NCI-H1048 (cell line): ENCODE measurements at regions not wholly inside any gene's neighbourhood (a gene's known extent, or its start where the extent isn't known, plus 50 kb on each side); places are given as distances from the start of the nearest gene placed in this dataset.

Experiments
- DNase-seq: peaks from one replicate; lab custom pipeline; 2025; lab: John Stamatoyannopoulos, UW

DNA sequence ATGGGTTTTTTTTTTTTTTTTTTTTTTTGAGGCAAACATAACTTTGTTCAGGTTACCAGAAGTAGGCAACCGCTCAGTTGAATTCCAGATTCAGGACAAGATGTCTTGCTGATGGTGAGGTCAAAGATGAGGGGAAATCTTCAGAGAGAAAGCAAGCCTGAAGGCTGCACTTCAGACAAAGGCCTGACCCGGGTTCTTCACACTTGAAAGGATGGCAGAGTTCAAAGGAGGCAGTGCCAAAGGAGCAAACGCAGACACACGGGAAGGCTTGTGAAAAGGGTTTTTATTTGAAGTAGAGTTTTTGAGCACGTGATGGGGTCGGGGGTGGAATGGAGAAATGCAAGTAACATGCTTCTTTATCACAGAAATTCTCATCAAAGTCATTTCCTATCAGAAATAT, 960.2 kb upstream of the EEF2KMT start:
- DNase-seq, result no peak

DNA sequence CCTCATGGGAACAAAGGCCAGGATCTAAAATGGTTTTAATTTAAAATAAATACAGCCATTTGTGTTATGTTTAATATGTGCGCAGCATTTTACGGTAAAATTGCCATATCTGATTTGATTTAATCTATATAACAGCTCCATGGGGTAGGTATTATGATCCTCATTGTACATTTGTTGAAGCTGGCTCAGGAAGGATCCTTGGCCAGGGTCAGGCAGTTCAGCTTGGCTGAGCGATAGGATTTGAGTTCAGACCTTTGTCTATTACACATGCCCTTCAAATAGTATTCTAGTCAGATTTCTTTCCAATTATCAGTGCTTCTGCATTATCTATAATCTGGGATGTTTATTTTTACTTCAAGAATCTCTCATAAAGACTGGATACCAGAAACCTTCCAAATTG, 950.4 kb upstream of the EEF2KMT start:
- DNase-seq, result no peak

GRCh38 chr16:6047325-6047724, 949.7 kb upstream of the EEF2KMT start:
- no peak for DNase-seq

GRCh38 chr16:6038941-6039645, 941.5 kb upstream of the EEF2KMT start:
- no peak for DNase-seq

GRCh38 chr16:6035161-6035560, 937.6 kb upstream of the EEF2KMT start:
- DNase-seq, result no peak

DNA sequence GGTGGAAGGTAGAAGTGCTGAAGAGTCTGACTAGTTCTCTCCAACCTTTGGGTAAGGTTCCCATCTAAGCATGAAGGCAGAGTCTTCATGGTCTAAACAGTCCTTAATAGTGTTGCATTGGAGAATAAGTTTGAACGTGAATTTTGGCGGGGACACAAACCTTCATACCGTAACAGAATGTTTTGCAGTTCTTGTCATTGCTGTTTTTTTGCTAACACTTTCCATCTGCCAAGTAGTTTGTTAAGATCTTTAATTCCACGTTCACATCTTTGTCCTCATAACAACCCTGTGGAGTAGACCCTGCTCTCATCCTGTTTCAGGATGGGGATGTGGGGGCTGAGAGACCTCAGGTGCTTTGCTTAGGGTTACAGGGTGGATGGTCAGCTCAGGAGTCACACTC, 936.9 kb upstream of the EEF2KMT start:
- no peak for DNase-seq

- DNase-seq, result no peak
Observed at GRCh38 chr16:6032438-6032837, 934.8 kb upstream of the EEF2KMT start.

GRCh38 chr16:6031567-6031966, 934.0 kb upstream of the EEF2KMT start:
- DNase-seq, result no peak

DNA sequence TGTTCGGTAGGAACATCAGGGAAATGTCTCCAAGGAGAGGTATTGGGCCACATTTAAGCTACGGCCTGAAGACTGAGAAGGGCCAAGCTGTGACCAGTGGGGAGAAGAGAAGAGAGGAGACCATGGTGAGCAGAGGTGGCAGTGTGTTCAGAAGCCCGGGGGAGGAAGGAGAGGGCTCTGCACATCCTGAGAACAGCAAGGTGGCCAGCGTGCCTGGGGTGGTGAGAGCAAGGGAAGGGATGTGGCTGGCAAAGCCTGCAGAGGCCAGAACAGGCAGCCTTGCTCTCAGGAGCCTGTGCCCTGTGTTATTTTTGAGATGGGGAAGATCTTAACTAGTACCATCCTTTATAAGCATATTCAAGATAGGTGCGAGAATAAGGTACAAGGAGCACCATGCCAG, 933.5 kb upstream of the EEF2KMT start:
- DNase-seq, result no peak

- DNase-seq, result no peak
Observed at GRCh38 chr16:6027733-6028132, 930.1 kb upstream of the EEF2KMT start.

GRCh38 chr16:6023449-6023848, 925.9 kb upstream of the EEF2KMT start:
- no peak for DNase-seq

DNA sequence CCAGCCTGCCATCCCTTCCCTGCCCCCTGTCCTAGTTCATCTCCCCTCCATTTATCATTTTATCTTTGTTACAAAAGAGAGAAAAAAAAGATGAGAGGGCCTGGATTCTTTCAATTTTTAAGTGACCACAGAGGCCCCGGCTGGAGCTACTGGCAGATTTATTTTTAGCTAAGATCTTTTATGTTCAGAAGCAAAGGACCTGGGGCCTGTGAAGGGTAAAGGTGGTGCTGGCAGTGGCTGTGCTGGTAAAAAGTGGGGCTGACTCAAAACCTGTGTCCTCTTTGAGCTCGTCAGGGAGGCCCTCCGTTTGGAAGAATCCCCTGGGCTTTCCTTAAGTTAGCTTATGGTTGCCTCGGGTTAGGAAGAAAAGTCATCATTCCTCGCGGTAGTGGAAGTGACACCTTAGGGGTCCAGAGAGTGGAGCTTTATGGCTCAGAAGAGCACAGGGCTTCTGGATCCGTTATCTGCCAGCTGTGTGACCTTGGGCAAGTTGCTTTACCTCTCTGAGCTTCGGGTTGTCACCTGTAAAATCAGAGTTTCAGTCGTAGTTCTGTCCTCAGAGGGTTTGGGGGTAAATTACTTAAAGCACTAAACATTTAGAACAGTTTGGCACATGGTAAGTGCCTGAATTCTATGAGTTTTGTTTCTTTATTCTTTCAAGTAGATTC, 923.8 kb upstream of the EEF2KMT start:
- DNase-seq, result no peak

DNA sequence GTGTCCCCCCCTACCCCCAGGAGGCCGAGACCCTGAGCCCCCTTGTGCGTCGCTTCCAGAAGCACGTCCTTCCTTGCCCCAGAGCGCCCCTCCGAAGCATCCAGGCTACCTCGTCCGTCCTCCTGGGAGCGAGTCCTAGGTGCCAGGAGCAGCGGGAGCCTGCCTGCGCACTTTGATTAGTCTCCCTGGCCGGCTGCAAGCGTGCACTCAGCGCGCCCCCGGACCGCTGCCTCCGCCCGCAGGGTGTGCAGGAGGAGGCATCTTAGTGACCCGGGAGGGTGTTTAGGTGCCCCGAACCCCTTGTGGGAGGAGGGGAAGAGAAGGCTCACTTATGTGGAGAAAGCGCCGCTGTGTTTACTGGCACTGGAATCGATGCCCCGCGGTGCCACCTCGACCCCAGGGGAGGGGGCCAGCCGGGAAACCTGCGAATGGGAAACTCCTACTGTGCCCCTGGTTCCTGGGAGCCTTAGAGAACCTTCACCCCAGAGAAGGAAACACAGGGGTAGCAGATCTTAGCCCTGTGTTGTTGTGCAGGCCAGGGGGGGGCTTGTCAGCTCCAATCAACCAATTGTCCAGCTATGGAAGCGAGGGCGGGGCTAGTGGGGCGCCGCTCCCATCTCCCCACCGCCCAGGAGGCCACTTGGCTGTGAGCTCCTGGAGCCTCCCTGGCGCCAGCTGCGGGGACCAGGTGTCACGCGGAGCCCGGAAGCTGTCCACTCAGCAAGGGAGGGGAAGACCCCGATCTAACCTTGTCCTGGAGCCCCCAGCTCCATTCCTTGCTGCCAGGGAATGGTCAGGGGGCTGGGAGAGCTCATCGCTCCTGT, 922.8 kb upstream of the EEF2KMT start:
- DNase-seq, result no peak

DNA sequence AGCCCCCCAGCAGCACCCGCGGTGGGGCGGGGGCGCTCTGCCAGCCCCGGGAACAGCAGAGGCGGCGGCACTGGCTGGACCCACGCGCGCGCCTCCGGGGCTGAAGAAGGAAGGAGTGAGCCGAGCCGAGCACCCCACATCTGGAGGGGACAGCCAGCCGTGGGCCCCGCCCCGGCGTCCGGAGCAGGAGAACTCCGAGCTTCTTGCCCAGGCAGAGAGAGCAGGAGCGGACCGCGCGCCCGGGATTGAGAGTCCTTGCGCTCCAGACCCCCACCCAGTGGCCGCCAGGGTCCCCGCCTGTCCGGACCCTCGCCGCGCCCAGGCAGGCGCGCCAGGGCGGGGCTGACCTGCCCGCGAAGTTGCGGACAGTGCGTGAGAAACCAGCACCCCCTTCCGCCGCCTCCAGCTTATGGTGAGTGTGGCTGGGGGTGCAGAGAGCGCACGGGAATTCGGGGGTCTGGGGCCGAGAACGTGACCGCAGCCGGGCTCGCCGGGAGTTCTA, 921.9 kb upstream of the EEF2KMT start:
- no peak for DNase-seq

DNA sequence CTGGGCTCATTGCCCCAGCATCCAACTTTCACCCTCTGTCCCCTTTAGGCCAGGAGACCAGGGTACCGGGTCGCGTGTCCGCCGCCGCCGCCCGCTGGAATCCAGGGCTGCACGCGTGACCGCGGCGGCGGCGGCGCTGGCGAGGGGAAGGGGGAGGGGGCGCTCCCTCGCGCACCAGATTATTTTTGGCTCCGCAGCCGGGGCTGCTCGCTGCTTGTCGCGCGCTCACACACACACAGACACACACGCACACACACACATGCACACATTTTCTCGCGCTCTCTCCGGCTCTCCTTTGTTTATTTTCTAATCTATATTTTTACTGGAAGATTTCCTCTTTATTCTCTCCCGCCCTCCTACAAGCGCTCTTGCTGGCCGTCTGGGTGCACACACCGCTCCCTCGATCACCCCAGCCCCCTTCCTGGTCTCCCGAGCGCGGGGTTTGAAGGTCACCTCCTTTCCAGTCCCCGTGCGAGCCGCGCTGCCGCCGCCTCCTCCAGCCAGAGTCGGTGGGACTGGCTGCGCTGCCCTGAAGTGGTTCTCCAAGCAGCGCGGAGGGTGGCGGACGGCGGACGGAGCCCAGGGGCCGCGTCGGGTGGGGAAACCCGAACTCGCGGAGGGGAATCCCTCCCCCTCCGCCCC, 921.4 kb upstream of the EEF2KMT start:
- no peak for DNase-seq

DNA sequence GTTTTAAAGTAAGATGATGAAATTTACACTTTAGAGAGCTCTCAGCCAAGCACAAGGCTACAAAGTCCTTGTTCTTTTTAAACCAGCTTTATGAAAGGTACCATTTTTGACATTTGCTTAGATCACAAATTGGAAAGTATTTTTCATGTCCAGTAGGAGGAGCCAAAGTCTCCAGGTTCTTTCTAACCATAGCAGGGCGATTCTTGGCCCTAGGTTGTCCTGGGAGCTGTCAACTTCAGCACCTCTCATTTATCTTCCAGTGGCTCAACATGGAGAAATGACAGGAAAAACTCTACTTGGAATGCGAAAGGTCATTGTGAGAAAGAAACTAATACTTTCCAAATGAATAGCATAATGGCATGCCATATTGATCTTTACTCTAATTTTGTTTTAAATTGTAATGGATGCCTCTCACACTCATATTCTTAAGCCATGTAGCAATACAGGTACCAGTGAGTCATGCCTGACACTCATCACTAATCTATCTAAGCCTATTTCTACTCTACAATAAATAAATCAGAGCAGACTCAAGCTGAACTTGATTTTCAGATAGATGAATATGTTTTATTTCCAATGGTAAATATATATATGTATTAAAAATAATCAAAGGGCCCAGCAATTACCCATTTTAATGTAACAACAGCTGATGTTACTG, 919.1 kb upstream of the EEF2KMT start:
- no peak for DNase-seq

GRCh38 chr16:6012716-6013115, 915.1 kb upstream of the EEF2KMT start:
- no peak for DNase-seq

- no peak for DNase-seq
Observed at GRCh38 chr16:6009151-6009550, 911.6 kb upstream of the EEF2KMT start.

DNA sequence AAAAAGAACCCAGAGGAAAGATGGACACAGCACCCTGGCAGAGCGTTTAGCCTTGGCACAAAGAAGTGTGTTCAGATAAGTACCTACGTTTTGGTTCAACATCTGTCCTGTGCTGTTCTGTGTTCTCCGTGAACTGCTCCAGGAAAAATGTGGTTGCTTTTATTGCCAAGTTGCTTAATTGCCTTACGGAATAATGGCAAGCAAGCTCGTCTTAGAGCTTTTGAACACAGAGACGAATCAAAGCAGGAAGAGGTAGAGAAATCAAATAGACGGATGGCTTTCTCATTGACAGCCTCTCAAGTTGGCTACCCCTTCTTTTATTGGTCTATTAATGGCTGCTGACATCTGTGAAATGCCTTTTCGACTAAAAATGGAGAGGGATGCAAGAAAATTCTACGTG, 911.1 kb upstream of the EEF2KMT start:
- DNase-seq, result no peak

DNA sequence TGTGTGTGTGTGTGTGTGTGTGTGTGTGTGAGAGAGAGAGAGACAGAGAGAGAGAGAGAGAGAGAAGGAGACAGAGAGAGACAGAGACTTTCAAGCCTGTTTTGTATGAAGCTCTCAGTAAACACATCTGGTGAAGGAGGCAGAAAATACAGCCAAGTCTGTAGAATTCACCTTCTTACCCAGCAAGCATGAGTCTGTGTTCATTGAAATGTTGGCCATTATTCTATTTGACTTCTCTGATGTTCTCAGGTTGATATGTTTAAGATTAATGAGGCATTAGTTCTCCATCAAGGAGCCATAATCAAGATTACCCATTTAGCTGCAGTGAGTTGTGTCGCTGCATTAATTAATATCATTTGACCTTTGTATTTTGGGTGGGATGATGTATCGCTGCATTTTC, 895.8 kb upstream of the EEF2KMT start:
- no peak for DNase-seq

DNA sequence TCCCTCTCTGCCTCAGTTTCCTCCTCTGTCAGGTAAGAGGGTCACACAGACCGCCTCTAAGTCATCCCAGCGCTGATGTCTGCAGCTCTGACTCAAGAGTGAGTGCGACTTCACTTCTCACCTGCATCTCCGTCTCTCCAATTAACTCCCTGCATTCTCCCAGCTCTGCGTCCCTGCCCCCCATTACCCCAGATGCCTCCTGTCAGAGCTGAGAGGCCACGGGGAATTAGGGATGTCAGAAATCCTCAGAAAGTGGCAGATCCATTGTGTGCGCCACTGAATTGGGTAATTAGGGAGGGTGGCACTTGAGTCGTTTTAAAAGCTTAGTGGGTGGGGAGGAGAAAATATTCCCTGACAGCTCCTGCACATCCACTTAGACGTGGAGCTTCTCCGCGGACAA, 885.4 kb upstream of the EEF2KMT start:
- DNase-seq, result no peak
